K562 (cell line): ENCODE measurements at regions not wholly inside any gene's neighbourhood (a gene's known extent, or its start where the extent isn't known, plus 50 kb on each side); places are given as distances from the start of the nearest gene placed in this dataset.

Experiments
- CTCF ChIP-seq, 3 experiments: IDR thresholded peaks in 2 of 3; conservative IDR thresholded peaks in 1 of 3; 2 replicates each; pipeline ENCODE4 v1.5.1; 2011 to 2012; ENCODE audit warnings: low read length in 3 of 3, mild to moderate bottlenecking in 3 of 3, control low read depth in 2 of 3, improper control_type of control experiment in 1 of 3, inconsistent platforms in 1 of 3, low read depth in 1 of 3, mixed read lengths in 1 of 3, moderate library complexity in 1 of 3; ENCODE audit not compliant: insufficient read depth in 2 of 3
- GABPA ChIP-seq: fragments of 200-800 bp; sonication (Bioruptor generic); conservative IDR thresholded peaks from 2 replicates; pipeline ENCODE4 v1.6.1; 2016; ENCODE audit warnings: low read depth, missing genetic modification characterization, missing compliant biosample characterization
- HCFC1 ChIP-seq: IDR thresholded peaks from 2 replicates; pipeline ENCODE4 v1.6.1; 2012; ENCODE audit warnings: low read depth, low read length, improper control_type of control experiment
- POLR2AphosphoS5 ChIP-seq: IDR thresholded peaks from 2 replicates; pipeline ENCODE4 v1.6.1; 2011; ENCODE audit warnings: mild to moderate bottlenecking, low read depth, low read length, moderate library complexity; ENCODE audit not compliant: control insufficient read depth, insufficient read depth
- ZNF398 ChIP-seq: fragments of 250-450 bp; sonication (Bioruptor Pico); IDR thresholded peaks from 2 replicates; pipeline ENCODE4 v1.8.0; 2021; ENCODE audit warnings: moderate library complexity, mild to moderate bottlenecking, inconsistent platforms

DNA sequence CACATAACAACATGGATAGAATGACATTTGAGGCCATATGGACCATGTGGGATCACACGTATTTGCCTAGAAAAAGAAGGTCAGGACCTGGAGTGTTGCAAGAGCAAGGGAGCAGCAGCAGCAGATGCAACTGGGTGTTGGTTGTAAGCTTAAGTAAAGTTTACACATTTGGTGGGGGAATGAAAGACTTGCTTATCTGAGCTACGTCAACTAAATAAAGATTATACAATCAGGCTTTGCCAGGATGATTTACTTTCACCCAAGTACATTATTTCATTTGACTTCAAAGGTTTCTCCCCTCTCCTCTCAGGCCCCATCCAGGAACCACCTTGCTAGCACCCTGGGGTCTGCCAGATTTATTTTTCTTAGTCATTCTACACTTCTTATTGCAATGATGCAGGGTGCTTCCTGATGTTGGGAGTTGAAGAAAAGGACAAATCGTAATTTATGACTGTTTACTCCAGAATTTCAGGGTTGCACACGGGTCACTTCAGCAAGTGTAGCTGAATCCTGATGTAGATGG, 591.9 kb upstream of the IGFBP3 start:
- TF ChIP-seq POLR2AphosphoS5, result no peak
- TF ChIP-seq CTCF (IDR thresholded peaks at IDR 0.05 in 2 of 3, conservative IDR thresholded peaks at IDR 0.05 in 1 of 3; ENCODE audit: insufficient read depth in 2 of 3, low read depth in 1 of 3, low read length in 3 of 3), result no peak
- TF ChIP-seq GABPA (tag), result no peak
- no peak for TF ChIP-seq ZNF398
- no peak for TF ChIP-seq HCFC1
